Fibroblast of pulmonary artery (primary cell): ENCODE measurements at regions not wholly inside any gene's neighbourhood (a gene's known extent, or its start where the extent isn't known, plus 50 kb on each side); places are given as distances from the start of the nearest gene placed in this dataset.
A peak's percentile ranks its signal among the peaks of the same experiment; 100 is the strongest.

Experiments used
- DNase-seq: peaks from one replicate; pipeline ENCODE4 v3.0.0-alpha.2; 2010; ENCODE audit warnings: low read depth
- H3K4me3 ChIP-seq: replicated peaks from 2 replicates; pipeline ENCODE4 v1.5.1; 2011; ENCODE audit warnings: low read depth, mild to moderate bottlenecking, control low read depth, low read length, moderate library complexity
- TF ChIP-seq, protein P1 (sequence below): IDR thresholded peaks from 2 replicates; pipeline ENCODE4 v1.5.1; 2011; ENCODE audit warnings: mild to moderate bottlenecking, control low read depth, low read length, inconsistent platforms; ENCODE audit errors: missing control alignments

DNA sequence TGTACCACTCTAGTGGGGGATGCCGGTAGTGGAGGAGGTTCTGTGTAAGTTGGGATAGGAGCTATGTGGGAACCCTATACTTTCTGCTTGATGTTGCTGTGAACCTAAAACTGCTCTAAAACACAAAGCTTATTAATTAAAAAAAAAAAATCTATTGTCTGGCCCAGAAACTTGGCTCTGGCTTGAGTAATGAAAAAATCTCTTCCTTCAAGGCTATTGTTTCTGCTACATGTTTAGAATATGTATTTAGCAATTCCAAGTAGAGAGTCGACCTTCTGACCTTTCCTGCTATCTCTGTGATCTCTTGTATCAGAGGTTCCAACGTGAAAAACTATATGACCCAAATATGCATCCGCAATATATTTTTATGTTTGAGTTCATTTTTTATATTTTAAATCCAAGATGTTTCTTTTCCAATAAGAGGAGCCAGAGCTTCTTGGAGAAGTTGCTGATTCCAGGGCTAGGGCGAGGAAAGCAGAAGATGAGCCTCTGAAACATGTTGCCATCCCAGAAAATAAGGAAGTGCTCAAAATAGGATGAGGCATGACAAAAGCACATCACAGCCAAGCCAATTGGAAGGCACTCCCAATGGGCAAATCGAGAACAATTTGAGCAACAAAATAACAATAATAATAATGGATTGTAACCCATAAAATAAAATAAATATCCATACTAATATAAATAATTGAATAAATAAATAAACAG lies 184.6 kb upstream of the TMEM260 start:
- TF ChIP-seq, protein P1, sequence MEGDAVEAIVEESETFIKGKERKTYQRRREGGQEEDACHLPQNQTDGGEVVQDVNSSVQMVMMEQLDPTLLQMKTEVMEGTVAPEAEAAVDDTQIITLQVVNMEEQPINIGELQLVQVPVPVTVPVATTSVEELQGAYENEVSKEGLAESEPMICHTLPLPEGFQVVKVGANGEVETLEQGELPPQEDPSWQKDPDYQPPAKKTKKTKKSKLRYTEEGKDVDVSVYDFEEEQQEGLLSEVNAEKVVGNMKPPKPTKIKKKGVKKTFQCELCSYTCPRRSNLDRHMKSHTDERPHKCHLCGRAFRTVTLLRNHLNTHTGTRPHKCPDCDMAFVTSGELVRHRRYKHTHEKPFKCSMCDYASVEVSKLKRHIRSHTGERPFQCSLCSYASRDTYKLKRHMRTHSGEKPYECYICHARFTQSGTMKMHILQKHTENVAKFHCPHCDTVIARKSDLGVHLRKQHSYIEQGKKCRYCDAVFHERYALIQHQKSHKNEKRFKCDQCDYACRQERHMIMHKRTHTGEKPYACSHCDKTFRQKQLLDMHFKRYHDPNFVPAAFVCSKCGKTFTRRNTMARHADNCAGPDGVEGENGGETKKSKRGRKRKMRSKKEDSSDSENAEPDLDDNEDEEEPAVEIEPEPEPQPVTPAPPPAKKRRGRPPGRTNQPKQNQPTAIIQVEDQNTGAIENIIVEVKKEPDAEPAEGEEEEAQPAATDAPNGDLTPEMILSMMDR = no peak
- DNase-seq = no peak
- no peak overlapping the region for H3K4me3 ChIP-seq

DNA sequence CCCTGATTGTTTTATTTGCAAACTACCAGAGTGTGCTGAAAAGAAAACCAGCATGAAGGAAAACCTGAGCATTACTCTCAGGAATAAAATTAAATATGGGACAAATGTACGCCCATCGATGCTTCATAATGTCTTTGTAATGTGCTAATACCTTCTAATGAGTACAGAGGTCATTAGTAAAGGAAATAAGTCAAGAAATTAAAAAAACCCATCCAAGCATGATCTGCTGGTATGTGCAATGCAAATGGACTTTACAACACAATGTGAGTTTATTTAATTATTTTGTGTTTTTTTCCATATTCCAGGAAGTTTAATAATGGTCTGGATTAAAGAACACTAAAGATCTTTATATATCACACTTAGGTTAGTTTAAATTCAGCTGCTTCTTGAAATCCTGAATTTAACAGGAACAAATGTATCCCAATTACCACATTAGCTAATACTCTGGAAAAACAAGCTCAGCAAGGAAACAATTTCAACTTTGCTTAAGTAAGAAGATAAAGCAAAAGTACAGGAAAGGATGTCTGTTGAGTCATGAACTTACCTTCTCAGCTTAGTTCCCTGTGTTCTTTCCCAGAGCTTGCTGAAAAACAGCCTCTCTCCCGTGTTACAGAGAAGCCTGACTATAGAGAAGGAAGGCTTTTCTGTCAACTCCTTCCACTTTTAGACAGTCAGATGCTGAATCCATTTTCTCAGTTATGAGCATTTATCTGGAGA lies 179.3 kb upstream of the TMEM260 start:
- no peak overlapping the region for H3K4me3 ChIP-seq
- TF ChIP-seq, protein P1 = no peak
- DNase-seq = peak; percentile 67

DNA sequence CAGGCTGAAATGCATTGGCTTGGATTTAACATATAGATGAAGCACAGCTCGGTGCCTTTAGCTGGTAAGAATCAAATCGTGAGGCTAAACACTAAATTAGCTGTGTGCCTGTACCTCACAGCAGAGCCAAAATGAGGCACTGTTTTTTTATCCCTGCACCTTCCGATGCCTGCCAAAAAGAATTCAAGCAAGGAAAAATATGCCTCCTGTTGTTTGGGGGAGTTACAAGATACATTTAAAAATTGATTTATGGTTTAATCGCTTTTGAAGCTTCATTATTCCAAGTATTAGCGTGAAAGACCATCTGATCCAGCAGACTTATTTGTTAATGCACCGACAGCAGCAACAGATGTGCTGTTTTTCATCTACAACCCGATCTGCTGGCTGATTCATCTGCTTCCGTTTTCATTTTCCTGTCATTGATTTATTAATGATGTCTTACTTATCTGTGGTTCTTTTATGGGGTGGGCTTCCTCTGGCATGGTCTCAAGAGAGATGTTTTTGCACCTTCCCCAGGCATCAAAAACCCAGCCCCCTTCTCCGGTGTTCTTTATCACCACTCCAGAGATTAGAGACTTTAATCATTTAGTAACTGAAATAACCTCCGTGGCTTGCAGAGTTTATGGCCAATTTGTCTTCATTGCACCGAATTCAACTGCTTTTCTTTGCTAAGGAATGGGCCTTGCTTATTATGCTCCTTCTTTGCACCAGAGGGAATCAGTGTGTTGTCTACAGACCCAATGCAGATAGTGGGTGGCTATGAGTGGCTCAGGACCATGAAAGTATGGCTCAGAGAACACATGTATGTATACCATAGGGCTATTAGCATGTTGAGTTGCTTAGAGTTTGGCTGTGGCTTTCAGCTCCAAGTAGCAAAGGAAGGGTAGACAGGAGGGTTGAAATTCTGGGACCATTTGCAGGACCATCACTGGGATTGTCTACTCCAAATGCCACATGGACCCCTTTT lies 166.8 kb upstream of the TMEM260 start:
- no peak overlapping the region for H3K4me3 ChIP-seq
- DNase-seq = no peak
- TF ChIP-seq, protein P1 = no peak

DNA sequence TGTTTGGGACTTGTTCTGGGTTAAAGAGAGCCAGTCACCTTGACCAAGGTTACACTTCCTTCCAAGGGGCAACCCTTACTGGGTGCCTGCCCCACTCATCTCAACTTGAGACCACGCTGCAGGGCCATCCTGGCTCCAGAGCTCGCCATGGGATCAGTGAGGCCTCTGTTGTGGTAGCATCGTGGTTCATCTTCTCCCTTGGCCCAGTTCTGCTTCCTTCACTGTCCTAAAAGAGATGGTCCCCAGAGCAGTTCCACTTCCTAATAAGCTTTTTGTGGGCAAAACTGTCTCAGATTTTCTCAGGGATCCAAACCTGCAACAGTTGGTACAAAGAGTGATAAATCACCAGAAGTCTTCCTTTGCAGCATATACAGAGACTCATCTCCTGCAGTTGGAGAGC lies 165.9 kb upstream of the TMEM260 start:
- TF ChIP-seq, protein P1 = no peak
- no peak for DNase-seq
- H3K4me3 ChIP-seq = no peak overlapping the region

DNA sequence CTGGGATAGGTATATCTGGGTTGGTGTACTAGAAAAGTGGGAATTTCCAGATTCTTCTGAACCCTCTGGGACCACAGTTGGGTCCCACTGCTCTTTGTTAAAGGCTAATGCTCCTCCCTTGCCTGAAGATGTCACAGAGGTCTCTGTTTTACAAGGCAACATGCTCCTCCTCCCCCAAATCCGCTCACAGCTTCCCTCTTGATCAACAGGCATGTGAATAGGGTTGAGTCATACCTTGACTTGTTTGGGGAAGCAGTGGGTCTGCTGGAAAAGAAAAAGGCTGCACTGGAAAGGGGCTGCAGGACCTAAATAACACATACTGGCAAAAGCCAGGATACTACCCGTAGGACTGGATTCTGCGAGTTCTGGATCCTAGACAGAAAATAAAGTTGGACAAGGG lies 165.4 kb upstream of the TMEM260 start:
- no peak overlapping the region for H3K4me3 ChIP-seq
- TF ChIP-seq, protein P1 = no peak
- no peak for DNase-seq

DNA sequence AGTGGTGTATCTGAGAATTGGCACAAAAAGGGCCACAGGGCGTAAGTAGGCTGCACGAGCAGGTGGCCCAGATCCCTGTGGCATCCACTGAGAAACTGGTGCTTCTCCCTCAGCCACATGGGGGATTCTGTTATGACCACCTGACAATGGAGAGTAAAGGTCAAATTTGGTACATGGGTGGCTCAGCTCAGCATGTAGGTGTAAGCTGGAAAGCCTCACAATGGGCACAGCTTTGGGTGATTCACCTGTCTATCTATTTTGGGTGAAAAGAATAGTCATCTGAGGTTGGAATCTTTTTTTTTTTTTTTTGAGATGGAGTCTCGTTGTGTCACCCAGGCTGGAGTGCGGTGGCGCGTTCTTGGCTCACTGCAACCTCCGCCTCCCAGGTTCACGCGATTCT lies 163.4 kb upstream of the TMEM260 start:
- TF ChIP-seq, protein P1 = no peak
- DNase-seq = no peak
- no peak overlapping the region for H3K4me3 ChIP-seq
